Mesothelial cell of epicardium (in vitro differentiated cells): ENCODE measurements at regions not wholly inside any gene's neighbourhood (a gene's known extent, or its start where the extent isn't known, plus 50 kb on each side); places are given as distances from the start of the nearest gene placed in this dataset.

Source experiments
- DNase-seq, 2 experiments: peaks; one replicate each; pipeline ENCODE4 v3.0.0; 2021; ENCODE audit warnings: low spot score in 2 of 2; ENCODE audit not compliant: unreplicated experiment in 2 of 2
- H3K27ac Mint-ChIP-seq: 2 replicates; pipeline ENCODE4 v1.8.0; 2021; ENCODE audit warnings: mixed read lengths
- H3K27me3 Mint-ChIP-seq: 2 replicates; pipeline ENCODE4 v1.8.0; 2021; ENCODE audit warnings: low read depth, mixed read lengths
- H3K36me3 Mint-ChIP-seq: 2 replicates; pipeline ENCODE4 v1.8.0; 2021; ENCODE audit warnings: mixed read lengths
- H3K4me1 Mint-ChIP-seq: 2 replicates; pipeline ENCODE4 v1.8.0; 2021; ENCODE audit warnings: mixed read lengths
- H3K4me3 Mint-ChIP-seq: 2 replicates; pipeline ENCODE4 v1.8.0; 2021; ENCODE audit warnings: mild to moderate bottlenecking, moderate library complexity, mixed read lengths
- H3K9me3 Mint-ChIP-seq: 2 replicates; pipeline ENCODE4 v1.8.0; 2021; ENCODE audit warnings: mixed read lengths
- TF ChIP-seq, protein P1 (sequence below): fragments of 200-600 bp; sonication (generic); IDR thresholded peaks from one replicate; pipeline ENCODE4 v1.5.0; 2021; ENCODE audit warnings: antibody characterized with exemption; ENCODE audit not compliant: unreplicated experiment

DNA sequence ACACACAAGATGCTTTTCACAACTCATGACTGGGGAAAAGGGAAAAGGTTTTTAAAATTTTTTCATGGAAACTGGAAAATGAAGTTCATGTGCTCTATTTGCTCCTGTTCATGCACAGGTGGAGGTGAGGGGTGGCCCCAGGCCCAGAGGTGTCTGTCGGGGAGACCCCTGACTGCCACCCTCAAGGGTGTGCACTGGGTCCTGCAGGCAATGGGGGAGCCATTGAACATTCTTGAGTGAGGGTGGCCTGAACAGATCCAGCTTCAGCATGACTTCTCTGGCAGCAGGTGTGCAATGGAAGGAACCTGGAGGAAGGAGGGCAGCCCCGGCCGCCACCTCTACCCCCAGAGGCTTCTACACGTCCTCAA is 145.3 kb upstream of the IQSEC1 start:
- H3K27ac Mint-ChIP-seq, result no peak overlapping the region
- no peaks in the 10 kb centered on the region for H3K9me3 Mint-ChIP-seq
- TF ChIP-seq, protein P1, sequence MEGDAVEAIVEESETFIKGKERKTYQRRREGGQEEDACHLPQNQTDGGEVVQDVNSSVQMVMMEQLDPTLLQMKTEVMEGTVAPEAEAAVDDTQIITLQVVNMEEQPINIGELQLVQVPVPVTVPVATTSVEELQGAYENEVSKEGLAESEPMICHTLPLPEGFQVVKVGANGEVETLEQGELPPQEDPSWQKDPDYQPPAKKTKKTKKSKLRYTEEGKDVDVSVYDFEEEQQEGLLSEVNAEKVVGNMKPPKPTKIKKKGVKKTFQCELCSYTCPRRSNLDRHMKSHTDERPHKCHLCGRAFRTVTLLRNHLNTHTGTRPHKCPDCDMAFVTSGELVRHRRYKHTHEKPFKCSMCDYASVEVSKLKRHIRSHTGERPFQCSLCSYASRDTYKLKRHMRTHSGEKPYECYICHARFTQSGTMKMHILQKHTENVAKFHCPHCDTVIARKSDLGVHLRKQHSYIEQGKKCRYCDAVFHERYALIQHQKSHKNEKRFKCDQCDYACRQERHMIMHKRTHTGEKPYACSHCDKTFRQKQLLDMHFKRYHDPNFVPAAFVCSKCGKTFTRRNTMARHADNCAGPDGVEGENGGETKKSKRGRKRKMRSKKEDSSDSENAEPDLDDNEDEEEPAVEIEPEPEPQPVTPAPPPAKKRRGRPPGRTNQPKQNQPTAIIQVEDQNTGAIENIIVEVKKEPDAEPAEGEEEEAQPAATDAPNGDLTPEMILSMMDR, result no peak
- peaks cover 3% of the 10 kb centered on the region for H3K27me3 Mint-ChIP-seq
- DNase-seq, result no peak
- no peak overlapping the region for H3K4me3 Mint-ChIP-seq
- H3K4me1 Mint-ChIP-seq, result no peaks in the 10 kb centered on the region
- no peaks in the 10 kb centered on the region for H3K36me3 Mint-ChIP-seq

- Mint-ChIP-seq H3K27ac (no peak overlapping the region), H3K4me3 (no peak overlapping the region), H3K36me3 (no peaks in the 10 kb centered on the region), H3K4me1 (no peaks in the 10 kb centered on the region), H3K9me3 (no peaks in the 10 kb centered on the region), H3K27me3 (peaks cover 3% of the 10 kb centered on the region)
- no peak for DNase-seq
- TF ChIP-seq, protein P1, result no peak
Measured at GRCh38 chr3:13217736-13218540, 144.7 kb upstream of the IQSEC1 start.

GRCh38 chr3:13217253-13217652 is 144.0 kb upstream of the IQSEC1 start:
- Mint-ChIP-seq H3K36me3 (no peaks in the 10 kb centered on the region), H3K27me3 (peaks cover 7% of the 10 kb centered on the region), H3K4me3 (no peak overlapping the region), H3K27ac (no peak overlapping the region), H3K9me3 (no peaks in the 10 kb centered on the region), H3K4me1 (no peaks in the 10 kb centered on the region)
- DNase-seq, result no peak
- TF ChIP-seq, protein P1, result no peak

DNA sequence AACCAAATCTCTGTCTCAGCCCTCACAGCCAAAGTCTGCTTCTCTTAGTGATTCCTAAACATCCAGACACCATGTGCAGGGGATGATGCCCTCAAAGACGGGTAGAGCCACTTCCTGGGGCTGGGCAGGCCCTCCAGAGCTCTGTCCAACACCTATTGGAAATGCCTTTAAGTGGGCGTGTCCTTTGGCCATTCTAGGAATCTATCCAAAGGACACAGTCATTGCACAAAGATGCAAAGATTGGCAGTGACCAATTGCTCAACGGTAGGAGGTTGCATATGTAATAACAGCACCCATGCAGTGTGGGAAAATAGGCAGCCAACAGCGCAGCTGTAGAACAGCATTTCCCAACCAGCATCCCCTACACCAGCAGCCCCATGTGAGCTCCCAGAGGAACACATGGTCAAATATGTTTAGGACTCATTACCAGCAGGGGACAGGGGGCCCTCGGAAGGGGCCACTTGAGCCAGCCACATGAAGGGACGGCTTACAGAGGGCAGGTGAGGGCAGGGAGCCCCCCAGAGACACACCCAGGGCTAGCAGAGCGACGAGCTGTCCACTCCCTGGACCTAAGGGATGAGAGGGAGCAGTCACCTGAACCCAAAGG is 142.8 kb upstream of the IQSEC1 start:
- peaks cover 9% of the 10 kb centered on the region for H3K27me3 Mint-ChIP-seq
- no peaks in the 10 kb centered on the region for H3K36me3 Mint-ChIP-seq
- TF ChIP-seq, protein P1, result no peak
- no peaks in the 10 kb centered on the region for H3K4me1 Mint-ChIP-seq
- no peaks in the 10 kb centered on the region for H3K9me3 Mint-ChIP-seq
- H3K4me3 Mint-ChIP-seq, result no peak overlapping the region
- no peak overlapping the region for H3K27ac Mint-ChIP-seq
- DNase-seq, result no peak

DNA sequence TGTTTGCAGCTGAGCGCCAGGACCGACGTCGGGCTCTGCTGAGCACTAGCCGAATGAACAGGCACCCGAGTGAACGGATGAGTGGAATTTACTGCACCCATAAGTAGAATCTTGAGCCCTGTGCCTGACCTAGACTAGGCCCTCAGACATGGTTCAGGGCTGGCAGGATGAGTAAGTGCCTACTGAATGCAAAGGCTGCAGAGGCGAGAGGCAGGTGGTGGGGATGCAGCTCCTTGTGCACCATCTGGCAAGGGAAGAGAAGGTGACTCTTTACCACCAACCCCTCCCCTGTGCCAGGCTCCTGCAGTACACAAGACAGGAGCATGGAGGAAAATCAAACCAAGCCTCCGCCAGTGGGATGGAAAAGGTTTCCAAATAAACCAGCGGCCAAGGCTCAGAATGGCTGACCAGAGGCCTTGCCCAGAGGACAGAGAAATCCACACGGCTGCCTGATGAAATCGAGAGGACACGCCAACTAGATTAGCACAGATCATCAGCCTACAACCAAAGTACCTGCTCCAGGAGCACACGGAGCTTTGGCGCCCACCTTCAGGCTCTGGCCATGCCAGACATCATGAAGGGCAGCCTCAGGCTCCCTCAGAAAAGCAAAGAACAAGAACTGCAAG is 141.7 kb upstream of the IQSEC1 start:
- H3K36me3 Mint-ChIP-seq, result no peaks in the 10 kb centered on the region
- peaks cover 9% of the 10 kb centered on the region for H3K27me3 Mint-ChIP-seq
- no peak overlapping the region for H3K27ac Mint-ChIP-seq
- H3K4me3 Mint-ChIP-seq, result no peak overlapping the region
- DNase-seq, result no peak
- H3K9me3 Mint-ChIP-seq, result no peaks in the 10 kb centered on the region
- H3K4me1 Mint-ChIP-seq, result no peaks in the 10 kb centered on the region
- TF ChIP-seq, protein P1, result no peak
